ENCODE measurements at regions not wholly inside any gene's neighbourhood (a gene's known extent, or its start where the extent isn't known, plus 50 kb on each side); places are given as distances from the start of the nearest gene placed in this dataset.

DNA sequence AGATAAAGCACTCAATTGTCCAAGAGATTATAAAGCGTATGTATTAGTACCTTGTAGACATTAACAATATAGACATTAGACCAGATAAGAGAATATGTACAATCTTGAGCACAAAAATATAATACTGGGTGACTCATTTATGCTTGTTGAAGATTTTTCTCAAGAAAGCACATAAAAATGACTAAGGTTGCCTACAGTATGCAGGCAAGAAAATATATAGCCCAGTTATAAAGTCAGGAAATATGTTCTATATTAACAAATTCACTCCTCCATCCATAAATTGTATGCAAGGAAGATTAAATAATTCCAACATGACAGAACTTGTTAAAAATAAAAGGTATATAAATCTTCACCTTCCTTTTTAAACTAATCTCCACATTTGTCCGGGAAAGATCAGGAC lies 356.4 kb upstream of the SLC39A10 start:
- no peak for TF ChIP-seq POLR2A (IDR thresholded peaks at IDR 0.05; ENCODE audit: low read depth, low read length)
- TF ChIP-seq, protein P1, sequence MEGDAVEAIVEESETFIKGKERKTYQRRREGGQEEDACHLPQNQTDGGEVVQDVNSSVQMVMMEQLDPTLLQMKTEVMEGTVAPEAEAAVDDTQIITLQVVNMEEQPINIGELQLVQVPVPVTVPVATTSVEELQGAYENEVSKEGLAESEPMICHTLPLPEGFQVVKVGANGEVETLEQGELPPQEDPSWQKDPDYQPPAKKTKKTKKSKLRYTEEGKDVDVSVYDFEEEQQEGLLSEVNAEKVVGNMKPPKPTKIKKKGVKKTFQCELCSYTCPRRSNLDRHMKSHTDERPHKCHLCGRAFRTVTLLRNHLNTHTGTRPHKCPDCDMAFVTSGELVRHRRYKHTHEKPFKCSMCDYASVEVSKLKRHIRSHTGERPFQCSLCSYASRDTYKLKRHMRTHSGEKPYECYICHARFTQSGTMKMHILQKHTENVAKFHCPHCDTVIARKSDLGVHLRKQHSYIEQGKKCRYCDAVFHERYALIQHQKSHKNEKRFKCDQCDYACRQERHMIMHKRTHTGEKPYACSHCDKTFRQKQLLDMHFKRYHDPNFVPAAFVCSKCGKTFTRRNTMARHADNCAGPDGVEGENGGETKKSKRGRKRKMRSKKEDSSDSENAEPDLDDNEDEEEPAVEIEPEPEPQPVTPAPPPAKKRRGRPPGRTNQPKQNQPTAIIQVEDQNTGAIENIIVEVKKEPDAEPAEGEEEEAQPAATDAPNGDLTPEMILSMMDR (IDR thresholded peaks at IDR 0.05; ENCODE audit: extremely low read depth in 1 of 2, insufficient read depth in 1 of 2, low read depth in 1 of 2, low read length in 2 of 2): no peak
- TF ChIP-seq POLR2AphosphoS5 (IDR thresholded peaks at IDR 0.05; ENCODE audit: insufficient read depth, low read depth, low read length): no peak
- no peak for TF ChIP-seq FOS (IDR thresholded peaks at IDR 0.05; ENCODE audit: borderline replicate concordance, insufficient read depth, low read length)
- no peak for TF ChIP-seq EZH2 (IDR thresholded peaks at IDR 0.05; ENCODE audit: borderline replicate concordance, low read depth, low read length, severe bottlenecking)
- TF ChIP-seq MYC (IDR thresholded peaks at IDR 0.05; ENCODE audit: low read depth, low read length): no peak

Data from endothelial cell of umbilical vein (primary cell).